ENCODE measurements at regions not wholly inside any gene's neighbourhood (a gene's known extent, or its start where the extent isn't known, plus 50 kb on each side); places are given as distances from the start of the nearest gene placed in this dataset.

GRCh38 chr11:71365626-71366025, 82.6 kb downstream of the DHCR7 start:
- Mint-ChIP-seq H3K27ac (no peak overlapping the region), H3K9me3 (no peaks in the 10 kb centered on the region), H3K27me3 (no peaks in the 10 kb centered on the region), H3K4me1 (no peaks in the 10 kb centered on the region), H3K36me3 (no peaks in the 10 kb centered on the region), H3K4me3 (no peak overlapping the region)
- no peak for DNase-seq
- CTCF ChIA-PET: no interaction called here

GRCh38 chr11:71364806-71365205, 83.4 kb downstream of the DHCR7 start:
- Mint-ChIP-seq H3K4me3 (no peak overlapping the region), H3K4me1 (no peaks in the 10 kb centered on the region), H3K27ac (no peak overlapping the region), H3K9me3 (no peaks in the 10 kb centered on the region), H3K27me3 (no peaks in the 10 kb centered on the region), H3K36me3 (no peaks in the 10 kb centered on the region)
- DNase-seq: no peak
- CTCF ChIA-PET: no interaction called here

- CTCF ChIA-PET: no interaction called here
These were observed 84.0 kb downstream of the DHCR7 start for GRCh38 chr11:71364176-71364671.

GRCh38 chr11:71363721-71364120, 84.5 kb downstream of the DHCR7 start:
- no peak for DNase-seq
- H3K27me3 Mint-ChIP-seq: no peaks in the 10 kb centered on the region
- no peaks in the 10 kb centered on the region for H3K9me3 Mint-ChIP-seq
- no peaks in the 10 kb centered on the region for H3K4me1 Mint-ChIP-seq
- H3K36me3 Mint-ChIP-seq: no peaks in the 10 kb centered on the region
- no peak overlapping the region for H3K4me3 Mint-ChIP-seq
- CTCF ChIA-PET: no interaction called here
- H3K27ac Mint-ChIP-seq: no peak overlapping the region

More at GRCh38 chr11:71364176-71364671, 84.0 kb downstream of the DHCR7 start:
- no peaks in the 10 kb centered on the region for H3K9me3 Mint-ChIP-seq
- DNase-seq: no peak
- H3K27me3 Mint-ChIP-seq: no peaks in the 10 kb centered on the region
- no peaks in the 10 kb centered on the region for H3K4me1 Mint-ChIP-seq
- no peak overlapping the region for H3K4me3 Mint-ChIP-seq
- H3K27ac Mint-ChIP-seq: no peak overlapping the region
- H3K36me3 Mint-ChIP-seq: no peaks in the 10 kb centered on the region

GRCh38 chr11:71358963-71359567, 89.1 kb downstream of the DHCR7 start:
- Mint-ChIP-seq H3K9me3 (no peaks in the 10 kb centered on the region), H3K27ac (no peak overlapping the region), H3K27me3 (peaks cover 4% of the 10 kb centered on the region), H3K36me3 (no peaks in the 10 kb centered on the region), H3K4me1 (no peaks in the 10 kb centered on the region), H3K4me3 (no peak overlapping the region)
- CTCF ChIA-PET: no interaction called here
- DNase-seq: no peak

- Mint-ChIP-seq H3K9me3 (no peaks in the 10 kb centered on the region), H3K36me3 (no peaks in the 10 kb centered on the region), H3K27ac (no peak overlapping the region), H3K4me3 (no peak overlapping the region), H3K27me3 (peaks cover 4% of the 10 kb centered on the region), H3K4me1 (no peaks in the 10 kb centered on the region)
- CTCF ChIA-PET: no interaction called here
- DNase-seq: no peak
These were observed 90.0 kb downstream of the DHCR7 start for GRCh38 chr11:71358122-71358728.

GRCh38 chr11:71357414-71357813, 90.8 kb downstream of the DHCR7 start:
- DNase-seq: no peak
- no peaks in the 10 kb centered on the region for H3K36me3 Mint-ChIP-seq
- no peak overlapping the region for H3K27ac Mint-ChIP-seq
- H3K4me3 Mint-ChIP-seq: no peak overlapping the region
- CTCF ChIA-PET: no interaction called here
- peaks cover 4% of the 10 kb centered on the region for H3K27me3 Mint-ChIP-seq
- no peaks in the 10 kb centered on the region for H3K9me3 Mint-ChIP-seq
- no peaks in the 10 kb centered on the region for H3K4me1 Mint-ChIP-seq

GRCh38 chr11:71356904-71357303, 91.3 kb downstream of the DHCR7 start:
- DNase-seq: no peak
- Mint-ChIP-seq H3K27me3 (peaks cover 4% of the 10 kb centered on the region), H3K9me3 (no peaks in the 10 kb centered on the region), H3K4me1 (no peaks in the 10 kb centered on the region), H3K36me3 (no peaks in the 10 kb centered on the region), H3K4me3 (no peak overlapping the region), H3K27ac (no peak overlapping the region)
- CTCF ChIA-PET: interaction anchor here (0.6 kb wide), 1 partner anchor 197 kb away, joined by 3 read pairs; no protein-coding TSS in a partner anchor

GRCh38 chr11:71356280-71356876, 91.8 kb downstream of the DHCR7 start:
- H3K9me3 Mint-ChIP-seq: no peaks in the 10 kb centered on the region
- DNase-seq: no peak
- H3K4me1 Mint-ChIP-seq: no peaks in the 10 kb centered on the region
- no peak overlapping the region for H3K27ac Mint-ChIP-seq
- CTCF ChIA-PET: interaction anchor here (0.6 kb wide), 1 partner anchor 198 kb away, joined by 3 read pairs; no protein-coding TSS in a partner anchor
- no peaks in the 10 kb centered on the region for H3K36me3 Mint-ChIP-seq
- peaks cover 4% of the 10 kb centered on the region for H3K27me3 Mint-ChIP-seq
- no peak overlapping the region for H3K4me3 Mint-ChIP-seq

- no peak for DNase-seq
- no peaks in the 10 kb centered on the region for H3K36me3 Mint-ChIP-seq
These were observed 92.9 kb downstream of the DHCR7 start for GRCh38 chr11:71355281-71355680.

GRCh38 chr11:71354394-71355105, 93.6 kb downstream of the DHCR7 start:
- Mint-ChIP-seq H3K4me1 (no peaks in the 10 kb centered on the region), H3K9me3 (no peaks in the 10 kb centered on the region), H3K36me3 (no peaks in the 10 kb centered on the region), H3K4me3 (no peak overlapping the region), H3K27ac (no peak overlapping the region), H3K27me3 (peaks cover 8% of the 10 kb centered on the region)
- no peak for DNase-seq
- CTCF ChIA-PET: no interaction called here

More at GRCh38 chr11:71355281-71355680, 92.9 kb downstream of the DHCR7 start:
- CTCF ChIA-PET: no interaction called here
- no peak overlapping the region for H3K27ac Mint-ChIP-seq
- no peak overlapping the region for H3K4me3 Mint-ChIP-seq
- peaks cover 4% of the 10 kb centered on the region for H3K27me3 Mint-ChIP-seq
- H3K4me1 Mint-ChIP-seq: no peaks in the 10 kb centered on the region
- H3K9me3 Mint-ChIP-seq: no peaks in the 10 kb centered on the region

- DNase-seq: no peak
- H3K36me3 Mint-ChIP-seq: no peaks in the 10 kb centered on the region
- CTCF ChIA-PET: no interaction called here
- H3K4me1 Mint-ChIP-seq: no peaks in the 10 kb centered on the region
- peaks cover 10% of the 10 kb centered on the region for H3K27me3 Mint-ChIP-seq
- H3K4me3 Mint-ChIP-seq: no peak overlapping the region
- no peaks in the 10 kb centered on the region for H3K9me3 Mint-ChIP-seq
- no peak overlapping the region for H3K27ac Mint-ChIP-seq
These were observed 95.4 kb downstream of the DHCR7 start for GRCh38 chr11:71352748-71353147.

- Mint-ChIP-seq H3K9me3 (no peaks in the 10 kb centered on the region), H3K27me3 (peaks cover 9% of the 10 kb centered on the region), H3K4me1 (no peaks in the 10 kb centered on the region), H3K36me3 (no peaks in the 10 kb centered on the region), H3K4me3 (no peak overlapping the region), H3K27ac (no peak overlapping the region)
- no peak for DNase-seq
- CTCF ChIA-PET: no interaction called here
These were observed 96.0 kb downstream of the DHCR7 start for GRCh38 chr11:71352226-71352625.

- Mint-ChIP-seq H3K36me3 (no peaks in the 10 kb centered on the region), H3K9me3 (no peaks in the 10 kb centered on the region), H3K4me3 (no peak overlapping the region), H3K27ac (no peak overlapping the region), H3K4me1 (no peaks in the 10 kb centered on the region), H3K27me3 (peaks cover 9% of the 10 kb centered on the region)
- no peak for DNase-seq
- CTCF ChIA-PET: no interaction called here
These were observed 97.2 kb upstream of the SHANK2 start for GRCh38 chr11:71349627-71350026.

Measured in activated naive CD4-positive, alpha-beta T cell treated with anti-CD3 and anti-CD28 coated beads, Interleukin-2, amount 10 ng/mL, durations not matched to agents 7 days and 5 days (primary cell).